NCI-H2171 treated with DMSO at 0.1 percent for 48 hours (cell line): ENCODE measurements at regions not wholly inside any gene's neighbourhood (a gene's known extent, or its start where the extent isn't known, plus 50 kb on each side); places are given as distances from the start of the nearest gene placed in this dataset.
"Not testable (repeated sequence)": the region's sequence is repeated elsewhere in the genome, so short reads cannot be mapped to it uniquely, and the experiment has no call there.

Source experiments
- DNase-seq: peaks from one replicate; lab custom pipeline; 2025; lab: John Stamatoyannopoulos, UW

DNA sequence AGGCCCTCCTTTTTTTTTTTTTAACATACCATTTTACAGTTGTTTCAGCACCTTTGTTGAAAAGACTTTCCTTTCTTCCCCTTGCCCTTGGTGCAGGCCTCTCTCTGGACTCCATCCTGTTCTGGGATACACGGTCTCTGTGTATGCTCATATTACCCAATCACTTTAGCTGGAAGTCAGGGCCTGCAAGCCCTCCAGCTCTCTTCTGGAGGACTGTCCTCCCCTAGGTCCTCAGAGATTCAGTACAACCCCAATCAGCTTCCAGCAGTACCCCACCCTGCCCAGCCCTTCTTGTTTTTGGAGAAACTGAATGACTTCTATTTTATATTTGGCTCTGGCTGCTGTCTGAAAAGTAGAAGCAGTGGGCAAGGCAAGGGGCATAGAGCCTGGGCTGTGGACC lies 270.8 kb downstream of the KLF13 start:
- DNase-seq = no peak

DNA sequence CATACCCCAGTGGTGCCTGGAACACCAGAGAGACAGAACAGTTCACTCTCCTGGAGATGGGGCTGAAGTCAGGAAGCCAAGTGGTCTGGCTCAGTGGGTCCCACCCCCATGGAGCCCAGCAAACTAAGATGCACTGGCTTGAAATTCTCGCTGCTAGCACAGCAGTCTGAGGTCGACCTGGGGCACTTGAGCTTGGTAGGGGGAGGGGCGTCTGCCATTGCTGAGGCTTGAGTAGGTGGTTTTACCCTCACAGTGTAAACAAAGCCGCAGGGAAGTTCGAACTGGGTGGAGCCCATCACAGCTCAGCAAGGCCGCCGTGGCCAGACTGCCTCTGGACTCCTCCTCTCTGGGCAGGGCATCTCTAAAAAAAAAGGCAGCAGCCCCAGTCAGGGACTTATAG lies 272.0 kb downstream of the KLF13 start:
- DNase-seq = no peak

DNA sequence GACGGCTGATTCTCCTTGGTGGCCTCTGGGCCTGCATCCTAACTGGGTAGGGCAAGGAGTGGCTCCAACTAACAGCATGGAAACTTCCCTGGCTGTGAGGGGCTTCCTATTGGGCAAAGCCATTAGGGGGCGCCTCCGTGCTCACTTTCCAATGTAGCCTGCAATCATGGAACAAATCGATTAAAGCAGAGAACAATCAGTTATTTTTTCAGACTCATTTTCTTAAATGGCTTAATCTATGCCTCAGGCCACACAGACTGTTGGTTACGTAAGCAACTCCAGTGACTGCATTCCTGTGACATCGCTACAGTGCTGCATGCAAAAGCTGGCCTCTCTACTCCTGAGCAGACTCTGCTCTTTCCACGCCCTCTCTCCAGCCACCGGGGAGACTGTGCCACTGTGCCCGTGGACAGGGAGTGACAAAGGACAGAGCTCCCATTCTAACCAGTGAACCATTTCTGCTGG lies 278.9 kb downstream of the KLF13 start:
- DNase-seq = no peak

DNA sequence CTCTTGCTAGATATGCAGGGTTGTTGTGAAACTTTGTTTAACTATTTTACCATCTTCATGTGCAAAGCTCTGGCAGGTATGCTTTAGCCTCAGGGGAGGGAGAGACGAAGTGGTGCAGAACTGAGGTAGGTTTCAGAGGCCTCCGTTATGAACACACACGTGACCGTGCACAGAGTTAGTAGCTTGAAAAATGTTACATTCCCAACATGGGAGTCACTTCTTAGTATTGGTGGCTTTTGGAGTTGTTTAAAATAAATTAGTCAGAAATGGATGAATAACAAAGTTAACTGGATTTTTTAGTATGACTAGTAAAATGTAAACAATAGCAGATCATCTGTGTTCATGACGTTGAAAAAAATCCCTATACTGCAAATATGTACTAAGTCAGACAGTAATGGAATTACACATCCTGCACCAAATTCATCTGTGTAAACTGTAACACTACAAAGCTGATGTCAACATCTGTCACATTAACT lies 279.6 kb downstream of the KLF13 start:
- DNase-seq = no peak

DNA sequence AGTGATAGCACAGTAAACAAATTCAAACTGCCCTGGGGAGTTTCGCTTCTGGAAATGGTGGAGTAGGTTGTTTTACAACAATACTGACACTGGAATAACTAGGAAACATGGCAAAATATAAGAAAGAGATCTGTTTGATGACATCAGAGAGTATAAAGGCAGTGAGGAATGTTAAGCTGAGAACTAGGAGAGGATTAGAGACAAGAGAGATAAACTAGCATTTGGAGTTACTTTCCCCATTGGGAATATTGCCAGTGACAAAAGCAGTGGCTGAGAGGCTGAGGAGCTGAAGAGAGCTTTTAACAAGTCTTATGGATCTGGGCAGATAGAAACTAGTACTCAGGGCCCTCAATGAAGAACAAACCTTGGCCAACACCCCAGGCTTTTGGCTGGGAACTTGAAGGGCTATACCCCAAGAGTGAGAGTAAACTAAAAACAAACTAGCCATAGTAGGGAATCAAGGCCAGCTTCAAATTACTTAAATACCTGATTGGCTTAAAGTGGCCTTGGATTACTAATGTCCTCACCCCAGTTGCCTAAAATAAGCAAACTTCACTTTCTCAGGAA lies 280.4 kb downstream of the KLF13 start:
- no peak for DNase-seq

DNA sequence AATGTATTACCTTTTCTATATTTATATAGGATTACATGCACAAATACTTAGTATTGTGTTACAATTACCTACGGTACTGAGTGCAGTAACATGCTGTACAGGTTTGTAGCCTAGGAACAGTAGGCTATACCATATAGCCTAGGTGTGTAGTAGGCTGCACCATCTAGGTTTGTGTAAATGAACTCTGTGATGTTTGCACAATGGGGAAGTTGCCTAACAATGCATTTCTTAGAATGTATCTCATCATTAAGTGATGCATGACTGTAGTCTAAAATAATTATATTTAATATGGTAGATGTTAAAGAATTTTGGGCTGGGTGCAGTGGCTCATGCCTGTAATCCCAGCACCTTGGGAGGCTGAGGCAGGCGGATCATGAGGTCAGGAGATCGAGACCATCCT lies 281.0 kb downstream of the KLF13 start:
- DNase-seq = no peak

DNA sequence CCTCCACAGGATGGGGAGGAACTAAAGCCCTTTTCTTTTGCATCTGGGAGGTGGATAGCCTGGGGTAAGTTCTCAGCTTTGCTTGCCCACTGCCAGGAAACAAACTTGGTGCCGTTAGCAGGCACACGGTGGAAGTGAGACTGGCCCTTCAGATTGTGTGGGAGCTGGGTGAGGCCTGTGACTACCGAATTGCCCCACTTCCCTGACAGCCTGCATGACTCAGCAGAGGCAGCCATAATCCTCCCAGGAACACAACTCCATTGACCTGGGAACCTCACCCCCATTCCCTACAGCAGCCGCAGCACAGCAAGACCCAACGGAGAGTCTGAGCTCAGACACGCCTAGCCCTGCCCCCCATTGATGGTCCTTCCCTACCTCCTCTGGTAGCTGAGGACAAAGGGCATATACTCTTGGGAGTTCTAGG lies 282.6 kb downstream of the KLF13 start:
- peak; percentile 7 for DNase-seq

DNA sequence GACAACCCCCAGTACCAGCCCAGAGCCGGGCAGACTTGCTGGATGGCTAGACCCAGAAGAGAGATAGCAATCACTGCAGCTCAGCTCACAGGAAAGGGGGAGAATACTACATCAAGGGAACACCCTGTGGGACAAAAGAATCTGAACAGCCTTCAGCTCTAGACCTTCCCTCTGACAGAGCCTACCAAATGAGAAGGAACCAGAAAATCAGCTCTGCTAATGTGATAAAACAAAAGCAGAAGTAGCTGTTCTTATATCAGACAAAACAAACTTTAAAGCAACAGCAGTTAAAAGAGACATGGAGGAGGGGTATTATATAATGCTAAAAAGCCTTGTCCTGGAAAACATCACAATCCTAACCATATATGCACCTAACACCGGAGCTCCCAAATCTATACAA lies 283.3 kb downstream of the KLF13 start:
- DNase-seq = no peak

DNA sequence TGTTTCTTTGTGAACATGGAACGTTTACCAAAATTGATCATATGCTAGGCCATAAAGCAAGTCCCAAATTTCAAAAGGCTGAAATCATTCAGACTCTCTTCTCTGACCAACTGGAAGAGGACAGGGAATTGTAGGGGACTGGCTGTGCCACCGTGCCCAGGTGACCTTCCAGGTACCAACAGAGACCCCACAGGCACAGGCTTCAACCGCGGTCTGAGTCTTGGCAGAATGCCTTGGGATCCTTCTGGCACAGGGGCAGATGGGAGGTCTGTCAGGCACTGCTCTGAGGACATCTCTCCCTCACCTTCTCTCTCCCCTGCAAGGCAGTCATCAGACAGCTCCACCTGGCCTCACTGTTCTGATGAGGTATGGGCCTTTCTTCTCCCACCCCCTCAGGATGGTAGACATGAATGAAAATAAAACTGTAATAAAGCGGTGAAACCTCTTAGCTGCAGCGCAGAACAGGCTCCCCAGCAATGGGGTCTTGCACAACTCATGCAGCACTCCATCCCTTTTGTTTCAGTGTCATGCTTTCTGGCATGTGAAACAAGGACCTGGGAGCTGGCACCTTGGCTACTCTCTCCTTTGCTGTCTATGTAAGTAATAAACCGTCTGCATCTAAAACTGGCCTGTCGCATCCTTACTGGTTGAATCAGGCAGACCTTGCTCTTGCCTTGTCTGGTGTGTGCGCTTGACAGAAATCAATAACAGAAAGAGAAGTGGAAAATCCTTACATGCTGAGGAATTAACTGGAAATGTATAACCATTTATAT lies 289.2 kb downstream of the KLF13 start:
- no peak for DNase-seq

DNA sequence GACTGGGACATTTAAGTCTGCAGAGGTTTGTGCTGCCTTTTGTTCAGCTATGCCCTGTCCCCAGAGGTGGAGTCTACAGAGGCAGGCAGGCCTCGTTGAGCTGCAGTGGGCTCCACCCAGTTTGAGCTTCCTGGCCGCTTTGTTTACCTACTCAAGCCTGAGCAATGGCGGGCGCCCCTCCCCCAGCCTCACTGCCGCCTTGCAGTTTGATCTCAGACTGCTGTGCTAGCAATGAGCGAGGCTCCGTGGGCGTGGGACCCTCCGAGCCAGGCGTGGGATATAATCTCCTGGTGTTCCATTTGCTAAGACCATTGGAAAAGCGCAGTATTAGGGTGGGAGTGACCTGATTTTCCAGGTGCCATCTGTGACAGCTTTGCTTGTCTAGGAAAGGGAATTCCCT lies 296.7 kb downstream of the KLF13 start:
- DNase-seq = not testable (repeated sequence)

DNA sequence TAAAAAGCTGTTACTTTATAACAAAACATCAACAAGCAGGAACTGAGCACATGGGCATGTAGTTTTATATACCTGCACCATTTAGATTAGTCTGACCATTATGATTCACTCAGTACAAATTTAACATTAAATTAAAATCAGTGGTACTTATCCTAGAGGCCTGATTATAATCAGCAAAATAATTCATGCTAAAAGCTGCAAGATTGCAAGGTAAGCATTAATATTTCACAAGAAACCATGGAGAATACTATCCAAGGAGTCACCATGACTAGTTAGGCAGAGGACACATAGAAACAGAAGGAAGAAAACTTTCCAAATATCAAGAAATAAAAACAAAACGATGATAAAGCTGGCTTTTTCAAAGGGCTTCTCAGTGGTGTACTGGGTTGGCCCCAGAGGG lies 297.5 kb downstream of the KLF13 start:
- not testable (repeated sequence) for DNase-seq

DNA sequence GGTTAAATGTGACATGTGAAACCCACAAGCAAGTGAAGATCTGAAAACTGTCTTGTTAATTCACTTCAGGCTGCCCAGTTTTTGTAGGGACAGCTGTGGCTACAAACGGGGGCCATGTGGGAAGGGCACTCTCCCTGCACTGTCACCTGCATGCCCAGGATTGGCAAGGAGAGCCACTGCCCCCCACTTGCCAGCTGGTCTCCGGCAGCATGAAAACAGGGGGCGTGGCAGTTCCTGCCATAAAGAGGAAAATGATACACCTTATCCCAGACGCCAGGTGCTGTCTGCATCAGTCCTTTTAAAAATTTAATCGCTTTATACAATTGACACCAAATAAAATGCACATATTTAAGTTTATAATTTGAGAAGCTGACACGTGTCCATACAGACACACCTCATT lies 309.1 kb downstream of the KLF13 start:
- DNase-seq = peak; percentile 80

DNA sequence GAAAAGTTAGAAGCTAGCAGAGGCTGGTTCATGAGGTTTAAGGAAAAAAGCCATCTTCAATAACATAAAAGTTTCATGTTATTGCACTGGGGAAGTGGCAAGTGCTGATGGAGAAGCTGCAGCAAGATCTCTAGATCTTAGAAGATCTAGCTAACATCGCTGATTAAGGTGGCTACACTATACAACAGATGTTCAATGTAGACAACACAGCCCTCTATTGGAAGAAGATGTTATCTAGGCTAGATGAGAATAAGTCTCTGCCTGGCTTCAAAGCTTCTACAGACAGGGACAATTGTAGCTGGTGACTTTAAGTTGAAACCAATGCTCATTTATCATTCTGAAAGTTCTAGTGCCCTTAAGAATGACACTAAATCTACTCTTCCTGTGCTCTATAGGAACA lies 310.3 kb downstream of the KLF13 start:
- not testable (repeated sequence) for DNase-seq

DNA sequence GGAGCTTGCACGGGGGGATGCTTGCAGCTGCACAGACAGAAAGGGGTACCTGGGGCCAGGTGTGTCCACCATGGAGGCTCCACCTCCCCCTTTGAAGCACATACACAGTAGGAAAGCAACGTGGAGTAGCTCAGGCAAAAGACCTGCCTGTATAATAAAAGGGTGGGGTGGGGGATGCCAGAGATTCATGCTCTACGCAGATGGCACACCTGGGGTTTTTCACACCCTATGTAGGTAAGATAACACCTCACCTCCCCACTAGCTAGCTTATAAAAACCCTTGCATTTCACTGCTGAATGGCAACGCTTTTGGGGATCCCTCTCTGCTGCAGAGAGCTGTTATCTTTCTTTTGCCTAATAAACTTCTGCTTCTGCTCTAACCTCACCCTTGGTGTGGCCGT lies 317.3 kb downstream of the KLF13 start:
- DNase-seq = not testable (repeated sequence)

DNA sequence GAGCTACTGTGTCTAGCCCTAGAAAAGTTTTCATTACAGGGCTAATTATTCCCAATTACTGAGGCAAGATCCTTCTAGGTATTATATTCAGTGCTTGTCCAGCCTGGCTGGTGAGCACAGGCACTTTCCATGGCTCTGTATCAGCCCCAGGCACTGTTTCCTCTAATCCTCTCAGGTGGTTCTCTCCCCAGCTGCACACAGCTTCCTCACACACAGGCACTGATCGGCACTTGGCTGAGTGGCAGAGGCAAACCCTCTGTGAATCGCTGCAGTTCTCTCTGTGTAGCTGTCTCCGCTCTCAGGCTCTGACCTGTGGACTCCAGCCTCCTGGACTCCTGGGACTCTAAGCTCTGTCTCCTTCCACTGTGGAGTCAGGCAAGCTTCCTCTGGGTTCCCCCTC lies 318.1 kb downstream of the KLF13 start:
- DNase-seq = not testable (repeated sequence)

DNA sequence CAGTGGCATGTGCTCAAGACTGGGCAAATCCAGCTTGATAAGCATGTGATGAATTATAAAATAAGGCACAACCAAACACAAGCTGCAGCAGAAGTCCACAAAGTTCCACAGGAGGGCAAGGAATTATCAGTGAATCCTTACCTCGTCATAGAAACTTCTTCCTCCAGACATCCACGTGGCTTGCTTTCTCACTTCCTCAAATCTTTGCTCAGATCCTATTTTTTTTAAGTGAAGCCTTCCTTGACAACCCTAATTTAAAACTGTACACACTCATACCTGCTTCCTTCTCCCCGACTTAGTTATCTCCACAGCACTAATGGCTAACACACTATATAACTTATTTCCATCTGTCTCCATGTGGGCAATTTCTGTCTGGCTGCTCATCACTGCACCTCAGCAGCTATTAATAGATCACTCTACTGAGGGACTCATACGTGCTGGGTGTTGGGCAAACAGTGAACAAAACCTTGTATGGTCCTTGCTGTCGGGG lies 320.7 kb downstream of the KLF13 start:
- DNase-seq = not testable (repeated sequence)

DNA sequence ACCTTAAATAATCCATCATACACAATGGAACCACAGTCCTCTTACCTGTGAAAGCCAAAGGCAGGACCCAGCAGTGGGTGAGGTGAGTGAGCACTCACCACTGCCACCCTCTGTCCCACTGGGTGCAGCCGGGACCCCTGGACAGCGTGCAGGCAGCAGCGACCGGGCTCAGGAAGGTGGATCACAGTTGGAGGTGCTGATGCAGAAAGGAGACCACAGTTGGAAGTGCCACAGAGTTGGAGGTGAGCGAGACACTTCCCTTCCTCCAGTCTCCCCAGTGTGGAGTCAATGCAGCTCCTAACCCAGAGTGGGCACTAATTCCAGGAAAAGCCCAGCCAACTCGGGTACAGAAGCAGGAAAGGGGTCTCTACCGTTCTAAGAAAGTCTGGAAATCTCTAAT lies 323.0 kb downstream of the KLF13 start:
- DNase-seq = not testable (repeated sequence)

DNA sequence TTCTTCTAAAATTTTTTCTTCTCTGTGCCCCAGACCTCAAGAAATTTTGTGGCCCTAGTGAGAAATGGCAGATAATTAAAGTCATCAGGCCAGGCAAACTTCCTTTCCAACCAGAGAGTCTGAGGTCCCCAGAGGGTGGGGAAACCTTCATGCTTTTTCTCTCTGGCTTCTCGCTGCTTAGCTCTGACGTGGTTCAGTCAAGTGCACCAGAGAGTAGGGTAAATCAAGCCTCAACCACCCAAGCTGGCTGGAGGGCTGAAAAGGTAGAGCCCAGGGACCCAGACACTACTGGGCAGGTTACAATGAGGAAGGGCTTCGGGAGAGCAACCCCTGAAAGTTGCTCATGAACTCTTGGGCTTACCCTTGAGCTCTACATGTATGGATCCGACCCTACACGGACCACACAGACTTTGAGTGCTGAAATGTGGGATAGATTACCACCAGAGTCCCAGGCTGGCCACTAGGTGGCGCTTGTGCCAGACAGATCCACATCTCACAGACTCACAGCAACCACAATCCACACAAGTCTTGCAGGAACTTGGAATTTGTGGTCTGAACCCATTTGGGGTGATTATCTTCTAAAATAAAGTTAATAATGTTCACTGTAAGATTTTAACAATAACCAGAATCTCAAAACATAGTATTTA lies 323.5 kb downstream of the KLF13 start:
- DNase-seq = not testable (repeated sequence)

DNA sequence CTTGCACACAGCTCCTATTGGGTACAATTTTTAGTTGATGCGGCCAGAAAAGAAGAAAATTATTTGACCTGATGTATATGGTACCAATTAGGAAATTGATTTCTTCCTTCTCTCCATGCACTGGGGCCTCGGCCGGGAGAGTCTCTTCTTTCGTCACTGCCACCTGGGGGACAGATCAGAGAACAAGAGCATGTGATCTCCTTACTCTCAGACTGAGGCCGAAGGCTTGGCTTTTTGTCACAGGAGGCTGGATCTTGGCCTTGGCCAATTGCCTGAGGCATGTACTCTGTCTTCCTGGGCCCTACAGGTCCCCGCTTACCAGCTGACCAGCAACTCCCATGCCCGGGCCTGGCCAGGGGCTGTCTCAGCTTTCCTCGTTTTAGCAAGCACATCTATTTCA lies 330.3 kb downstream of the KLF13 start:
- not testable (repeated sequence) for DNase-seq

DNA sequence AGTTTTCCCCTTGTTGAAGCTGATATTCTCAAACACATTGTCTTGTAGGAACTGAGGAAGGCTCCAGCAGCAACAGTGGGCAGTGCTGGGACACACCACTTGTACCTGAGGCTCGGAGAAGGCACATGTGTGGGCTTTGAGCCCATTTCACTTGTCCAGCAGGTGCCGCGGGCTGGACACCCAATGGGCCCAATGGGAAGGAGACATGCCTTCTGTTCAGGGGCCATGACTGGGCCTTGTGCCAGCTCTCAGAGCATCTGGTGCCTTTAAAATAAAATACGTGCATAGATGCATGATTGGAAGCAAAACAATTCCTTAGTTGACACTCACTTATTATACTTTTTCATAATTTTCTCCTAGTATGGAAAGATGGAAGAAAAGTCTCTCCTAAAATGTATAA lies 334.2 kb downstream of the KLF13 start:
- DNase-seq = peak; percentile 25

DNA sequence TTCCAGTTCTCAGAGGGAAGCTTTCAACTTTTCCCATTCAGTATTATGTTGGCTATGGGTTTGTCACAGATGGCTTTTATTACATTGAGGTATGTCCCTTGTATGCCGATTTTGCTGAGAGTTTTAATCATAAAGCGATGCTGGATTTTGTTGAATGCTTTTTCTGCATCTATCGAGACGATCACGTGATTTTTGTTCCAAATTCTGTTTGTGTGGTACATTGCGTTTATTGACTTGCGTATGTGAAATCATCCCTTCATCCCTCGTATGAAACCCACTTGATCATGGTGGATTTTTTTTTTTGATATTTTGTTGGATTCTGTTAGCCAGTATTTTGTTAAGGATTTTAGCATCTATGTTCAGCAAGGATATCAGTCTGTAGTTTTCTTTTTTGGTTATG lies 339.1 kb downstream of the KLF13 start:
- not testable (repeated sequence) for DNase-seq

DNA sequence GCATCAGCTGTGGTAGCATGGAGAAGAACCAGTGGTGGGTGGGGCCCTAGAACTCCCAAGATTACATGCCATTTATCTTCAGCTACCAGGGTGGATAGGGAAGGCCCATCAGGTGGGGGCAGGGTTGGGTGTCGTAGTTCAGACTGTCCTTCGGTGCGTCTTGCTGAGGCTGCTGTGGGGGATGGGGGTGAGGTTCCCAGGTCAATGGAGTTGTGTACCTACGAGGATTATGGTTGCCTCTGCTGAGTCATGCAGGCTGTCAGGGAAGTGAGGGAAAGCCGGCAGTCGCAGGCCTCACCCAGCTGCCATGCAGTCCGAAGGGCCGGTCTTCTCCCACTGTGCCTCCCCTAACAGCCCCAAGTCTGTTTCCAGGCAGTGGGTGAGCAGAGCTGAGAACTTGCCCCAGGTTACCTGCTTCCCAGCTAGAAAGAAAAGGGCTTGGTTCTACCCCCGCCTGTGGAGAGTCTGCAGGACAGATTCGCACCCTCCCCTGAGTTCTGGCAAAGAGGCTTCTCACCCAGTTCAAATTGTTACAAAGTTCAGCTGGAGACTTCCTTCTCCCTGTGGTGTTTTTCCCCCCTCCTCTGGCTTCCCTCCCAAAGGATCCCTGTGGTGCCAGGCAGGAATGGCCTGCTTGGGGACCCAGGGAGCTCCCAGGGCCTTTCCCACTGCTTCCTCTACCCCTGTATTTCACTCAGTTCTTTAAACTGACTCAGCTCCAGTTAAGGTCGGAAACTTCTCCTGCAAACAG lies 342.7 kb downstream of the KLF13 start:
- not testable (repeated sequence) for DNase-seq
